ELR (cell line): ENCODE measurements at regions not wholly inside any gene's neighbourhood (a gene's known extent, or its start where the extent isn't known, plus 50 kb on each side); places are given as distances from the start of the nearest gene placed in this dataset.
A peak's percentile ranks its signal among the peaks of the same experiment; 100 is the strongest.

Experiments used
- DNase-seq: peaks from one replicate; pipeline ENCODE4 v3.0.0-alpha.2; 2015; ENCODE audit warnings: low read depth

GRCh38 chr5:143497749-143498148 lies 94.3 kb upstream of the NR3C1 start:
- no peak for DNase-seq

- DNase-seq = peak; percentile 44
Observed at GRCh38 chr5:143496943-143497342, 93.5 kb upstream of the NR3C1 start.

DNA sequence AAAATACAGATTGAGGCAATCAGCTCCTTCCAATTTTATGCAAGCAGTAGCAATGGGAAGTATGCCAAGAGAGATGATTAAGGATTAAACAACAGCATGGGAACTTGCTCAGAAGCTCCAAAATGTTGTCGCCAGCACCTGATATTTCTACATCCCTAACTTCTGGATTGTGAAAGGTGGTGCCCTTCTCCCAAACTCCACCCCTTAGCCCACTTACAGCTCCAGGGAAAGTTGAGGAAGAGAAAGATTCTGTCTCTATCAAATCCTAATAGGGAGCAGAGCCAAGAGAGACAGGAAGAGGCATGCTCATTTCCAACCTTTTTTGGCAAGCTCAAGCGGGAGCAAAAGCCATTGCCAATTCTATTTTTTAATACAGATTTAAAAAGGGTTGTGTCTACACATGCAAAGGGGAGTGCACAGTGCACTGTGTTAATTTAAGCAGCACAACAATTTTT lies 92.4 kb upstream of the NR3C1 start:
- peak; percentile 73 for DNase-seq

DNA sequence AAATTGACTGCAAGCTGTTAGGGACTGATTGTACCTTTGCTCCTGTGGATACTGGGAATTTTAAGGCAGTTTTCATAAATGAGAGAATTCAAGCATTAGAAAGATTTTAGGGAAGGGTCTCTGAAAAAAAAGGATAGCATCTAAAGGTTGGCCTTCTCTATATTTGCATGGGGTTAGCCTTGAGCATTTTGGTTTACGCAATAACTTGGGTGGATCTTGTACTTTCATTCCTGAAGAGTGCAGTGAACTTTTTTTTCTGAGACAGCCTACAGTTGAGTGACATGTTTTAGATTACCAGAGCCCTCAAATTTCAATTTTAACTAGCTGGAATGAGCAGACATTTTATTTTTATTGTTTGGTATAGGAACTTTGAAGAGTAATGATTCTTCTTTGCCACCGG lies 91.6 kb upstream of the NR3C1 start:
- no peak for DNase-seq

- no peak for DNase-seq
Observed at GRCh38 chr5:143494595-143494994, 91.1 kb upstream of the NR3C1 start.

DNA sequence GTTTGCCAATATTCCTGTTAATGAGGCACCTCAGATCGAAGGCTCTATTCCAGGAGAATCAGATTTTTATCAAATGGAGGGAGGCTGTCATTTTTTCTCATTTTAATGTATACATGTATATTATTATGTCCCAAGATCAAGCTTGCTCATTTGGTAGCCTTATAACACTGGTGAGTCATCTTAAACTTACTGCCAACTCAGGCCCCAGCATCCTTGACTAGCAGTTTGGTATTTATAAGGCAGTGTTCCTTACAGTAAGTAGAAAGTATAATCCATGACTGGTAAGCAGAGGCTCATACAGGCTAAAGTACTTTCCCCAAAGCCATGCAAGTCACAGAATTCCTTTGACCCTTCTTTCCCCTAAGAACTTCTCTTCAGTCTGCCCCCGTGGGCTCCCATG lies 90.7 kb upstream of the NR3C1 start:
- DNase-seq = peak; percentile 83

GRCh38 chr5:143492783-143493182 lies 89.3 kb upstream of the NR3C1 start:
- no peak for DNase-seq

- no peak for DNase-seq
Observed at GRCh38 chr5:143491646-143492045, 88.2 kb upstream of the NR3C1 start.

DNA sequence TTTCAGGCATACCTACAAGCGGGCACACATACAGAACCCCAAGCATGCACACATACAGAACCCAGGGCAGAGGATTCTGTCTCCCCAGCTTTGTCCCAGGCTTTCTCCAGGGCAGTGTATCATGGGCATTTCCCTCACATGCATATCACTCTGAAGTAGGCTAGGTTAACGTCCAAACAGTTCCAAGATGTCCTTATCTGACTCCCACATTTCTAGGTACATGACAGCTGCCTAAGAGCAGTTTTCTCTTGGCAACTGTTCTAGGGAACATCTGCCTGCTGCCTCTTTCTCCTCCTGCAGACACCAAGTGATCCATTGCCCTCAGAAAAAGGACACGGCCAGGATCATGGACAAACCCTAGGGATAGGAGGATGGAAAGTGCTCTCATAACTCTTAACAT lies 84.9 kb upstream of the NR3C1 start:
- DNase-seq = no peak

DNA sequence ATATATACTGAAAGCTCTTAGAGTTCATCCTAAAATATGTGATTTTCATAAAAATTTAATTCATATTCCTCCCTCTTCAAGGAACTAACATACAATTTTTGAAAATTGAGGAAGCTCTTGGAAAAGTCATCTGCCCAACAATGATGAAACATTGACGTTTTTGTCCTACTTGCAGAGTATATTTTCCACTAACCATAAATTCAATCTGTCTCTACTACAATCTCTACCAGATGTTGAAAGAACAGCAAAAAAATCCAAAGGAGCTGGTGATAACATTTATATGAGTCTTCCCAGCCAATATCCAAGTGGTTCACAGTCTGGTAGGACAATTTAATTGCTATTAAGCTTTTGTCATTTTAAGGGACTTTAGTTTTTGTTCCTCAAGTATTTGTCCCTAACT lies 81.1 kb upstream of the NR3C1 start:
- DNase-seq = no peak

- DNase-seq = no peak
Observed at GRCh38 chr5:143481697-143482531, 78.4 kb upstream of the NR3C1 start.

DNA sequence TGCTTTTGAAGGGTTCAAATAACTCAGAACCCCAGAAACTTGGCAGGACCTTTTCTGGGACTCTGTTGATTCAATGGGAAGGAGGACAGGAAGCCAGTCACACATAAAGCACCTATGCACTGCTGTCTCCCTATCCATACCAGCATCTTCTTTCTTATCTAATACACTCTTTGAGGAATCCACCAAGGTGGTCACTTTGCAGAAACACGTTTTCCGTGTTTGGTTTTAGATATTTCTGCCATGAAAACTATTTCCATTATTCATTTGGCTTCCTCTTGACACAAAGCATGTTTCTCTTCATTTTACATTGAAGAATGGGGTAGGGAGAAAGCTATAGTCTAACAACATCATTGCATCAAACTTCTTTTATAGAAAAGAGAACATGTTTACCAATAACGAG lies 76.5 kb upstream of the NR3C1 start:
- no peak for DNase-seq

GRCh38 chr5:143479394-143479793 lies 75.9 kb upstream of the NR3C1 start:
- DNase-seq = peak; percentile 30

GRCh38 chr5:143476601-143477211 lies 73.2 kb upstream of the NR3C1 start:
- no peak for DNase-seq

DNA sequence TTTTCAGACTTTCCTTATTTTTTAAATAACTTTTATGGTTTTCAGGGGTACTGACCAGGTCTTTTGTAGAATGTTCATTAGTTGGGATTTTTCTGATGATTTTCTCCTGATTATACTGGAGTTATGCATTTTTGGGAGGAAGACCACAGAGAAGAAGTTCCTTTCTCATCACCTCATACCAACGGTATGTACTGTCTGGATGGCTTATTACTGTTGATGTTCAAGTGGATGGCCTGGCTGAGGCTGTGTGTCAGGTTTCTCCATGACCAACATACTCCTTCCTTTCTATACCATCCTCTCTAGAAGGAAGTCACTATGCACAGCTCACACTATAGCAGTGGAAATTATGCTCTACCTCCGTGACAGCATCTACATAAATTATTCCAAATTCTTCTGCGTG lies 71.1 kb upstream of the NR3C1 start:
- DNase-seq = no peak

DNA sequence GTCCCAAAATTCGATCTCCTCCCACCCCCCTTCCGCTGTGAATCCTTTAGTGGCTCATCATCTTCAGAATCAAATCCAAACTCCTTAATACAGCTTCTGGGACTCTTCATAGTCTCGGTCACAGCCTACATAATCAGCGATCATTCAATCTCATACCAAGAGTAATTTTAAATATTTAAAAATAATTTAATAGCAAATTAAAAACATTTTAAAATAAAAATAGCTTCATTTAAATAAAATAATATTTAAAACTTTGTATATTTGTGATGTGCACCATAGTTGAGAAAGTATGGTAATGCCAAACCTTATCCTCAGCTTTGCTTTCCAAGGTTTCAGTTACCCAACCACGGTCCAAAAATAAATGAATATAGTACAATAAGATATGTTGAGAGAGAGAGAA lies 70.0 kb upstream of the NR3C1 start:
- DNase-seq = no peak

DNA sequence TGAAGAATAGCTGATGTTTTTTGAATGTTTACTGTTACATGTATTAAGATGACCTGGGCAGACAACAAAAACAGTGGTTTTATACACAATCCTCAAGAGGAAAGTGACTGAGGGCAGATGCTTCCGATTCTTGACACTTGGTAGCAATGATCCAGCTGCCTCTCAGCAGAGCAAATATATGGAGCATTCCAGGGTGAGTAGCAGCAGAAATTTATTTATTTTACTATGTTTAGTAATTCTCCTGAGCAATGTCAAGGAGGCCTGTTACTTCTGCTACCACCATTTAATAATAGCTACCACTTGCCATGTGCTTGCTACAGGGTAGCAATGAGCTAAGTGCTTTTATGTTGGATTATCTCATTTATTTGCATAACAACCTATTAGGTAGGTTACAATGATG lies 69.1 kb upstream of the NR3C1 start:
- no peak for DNase-seq

- DNase-seq = no peak
Observed at GRCh38 chr5:143471666-143472464, 68.4 kb upstream of the NR3C1 start.

DNA sequence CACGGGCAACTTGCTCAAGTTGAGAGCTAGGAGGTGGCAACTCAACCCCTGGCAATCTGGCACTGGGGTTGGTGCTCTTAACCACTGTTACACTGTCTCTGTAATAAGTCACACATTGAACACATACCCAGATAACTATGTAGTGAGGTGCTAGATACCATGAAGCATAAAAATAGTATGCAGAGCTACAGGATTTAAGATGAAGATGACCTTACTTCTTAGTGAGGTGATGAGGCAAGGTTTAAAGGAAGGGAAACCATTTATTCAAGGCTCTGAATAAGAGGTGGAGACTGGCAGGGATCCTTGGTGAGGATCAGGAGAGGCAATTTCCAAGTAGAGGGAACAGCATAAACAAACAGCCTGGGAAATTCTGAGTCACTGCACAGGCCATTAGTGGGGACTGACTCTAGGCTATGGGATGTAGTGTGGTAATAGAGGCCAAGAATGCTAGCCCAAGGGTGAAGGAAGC lies 67.6 kb upstream of the NR3C1 start:
- peak; percentile 79 for DNase-seq

GRCh38 chr5:143470120-143470519 lies 66.6 kb upstream of the NR3C1 start:
- DNase-seq = peak; percentile 42

- DNase-seq = no peak
Observed at GRCh38 chr5:143469125-143469524, 65.6 kb upstream of the NR3C1 start.

DNA sequence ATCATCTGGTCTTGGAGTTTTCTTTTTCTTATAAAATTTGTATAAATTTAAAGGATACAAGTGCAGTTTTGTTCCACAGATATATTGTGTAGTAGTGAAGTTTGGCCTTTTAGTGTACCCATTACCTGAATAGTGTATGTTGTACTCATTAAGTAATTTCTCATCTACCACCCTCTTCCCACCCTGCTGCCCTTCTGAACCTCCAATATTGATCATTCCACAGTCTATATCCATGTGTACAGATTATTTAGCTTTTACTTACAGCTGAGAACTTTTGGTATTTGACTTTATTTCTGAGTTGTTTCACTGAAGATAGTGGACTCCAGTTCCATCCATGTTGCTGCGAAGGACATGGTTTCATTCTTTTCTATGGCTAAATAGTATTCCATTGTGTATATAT lies 63.1 kb upstream of the NR3C1 start:
- DNase-seq = no peak
